Dermis blood vessel endothelial cell (primary cell): ENCODE measurements at regions not wholly inside any gene's neighbourhood (a gene's known extent, or its start where the extent isn't known, plus 50 kb on each side); places are given as distances from the start of the nearest gene placed in this dataset.
"Not testable (repeated sequence)": the region's sequence is repeated elsewhere in the genome, so short reads cannot be mapped to it uniquely, and the experiment has no call there.

ENCODE experiments used
- DNase-seq: peaks from one replicate; pipeline ENCODE4 v3.0.0; 2010

GRCh38 chr10:121138112-121138860 lies 287.1 kb downstream of the WDR11 start:
- DNase-seq: no peak

DNA sequence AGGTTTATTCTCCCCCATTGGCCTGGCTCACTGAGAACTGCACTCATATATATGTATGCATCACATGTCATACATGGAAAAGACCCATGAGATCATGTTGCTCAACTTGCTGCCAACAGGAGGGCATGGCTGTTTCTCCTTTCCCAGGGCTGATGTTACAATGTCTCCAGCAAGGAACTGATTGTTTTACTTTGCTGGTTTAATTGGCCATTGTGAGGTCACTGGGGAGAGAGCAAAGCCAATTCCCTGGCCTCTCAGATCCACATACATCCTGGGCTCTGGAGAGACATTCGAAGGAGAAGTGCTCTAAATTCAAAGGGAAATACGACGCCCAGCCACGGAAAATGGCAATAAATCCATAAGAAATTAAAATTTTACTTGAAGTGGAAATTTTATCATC lies 287.8 kb downstream of the WDR11 start:
- no peak for DNase-seq

- not testable (repeated sequence) for DNase-seq
Observed at GRCh38 chr10:121145802-121146395, 294.7 kb downstream of the WDR11 start.

GRCh38 chr10:121148921-121149320 lies 297.8 kb downstream of the WDR11 start:
- DNase-seq: no peak

GRCh38 chr10:121152033-121152432 lies 300.9 kb downstream of the WDR11 start:
- no peak for DNase-seq

DNA sequence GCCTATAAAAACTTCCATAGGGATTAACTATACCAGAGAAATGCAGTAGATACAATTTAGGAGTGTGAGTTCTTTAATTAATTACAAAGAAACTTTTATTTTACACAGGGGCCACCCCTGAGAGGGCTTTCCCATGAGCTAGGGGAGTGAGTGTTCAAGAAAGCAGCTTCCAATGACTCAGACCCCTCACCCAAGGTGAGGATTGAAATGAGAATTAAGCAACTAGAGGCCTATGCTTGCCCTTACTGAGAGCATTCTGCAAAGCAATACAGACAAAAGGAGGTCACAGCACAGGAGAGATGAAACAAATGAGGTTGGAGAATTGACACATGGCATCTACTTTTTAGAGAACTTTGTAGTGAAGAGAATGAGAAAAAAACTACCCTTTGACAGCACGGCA lies 301.8 kb downstream of the WDR11 start:
- DNase-seq: no peak

GRCh38 chr10:121154310-121154709 lies 303.1 kb downstream of the WDR11 start:
- DNase-seq: no peak

GRCh38 chr10:121154846-121155245 lies 303.7 kb downstream of the WDR11 start:
- no peak for DNase-seq

- DNase-seq: no peak
Observed at GRCh38 chr10:121155742-121156474, 304.7 kb downstream of the WDR11 start.

DNA sequence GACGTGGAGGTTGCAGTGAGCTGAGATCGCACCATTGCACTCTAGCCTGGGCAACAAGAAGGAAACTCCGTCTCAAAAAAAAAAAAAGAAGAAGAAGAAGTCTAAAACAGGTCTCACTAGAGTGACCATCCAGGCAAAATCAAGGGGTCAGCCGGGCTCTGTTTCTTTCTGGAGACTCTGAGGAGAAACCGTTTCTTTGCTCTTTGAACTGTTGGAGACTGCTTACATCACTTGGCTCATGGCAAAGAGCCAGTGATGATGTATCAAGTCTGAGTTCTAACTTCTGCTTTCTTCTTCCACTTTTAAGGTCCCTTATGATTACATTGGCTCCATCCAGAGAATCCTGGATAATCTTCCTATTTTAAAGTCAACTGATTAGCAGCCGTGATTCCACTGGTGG lies 306.8 kb downstream of the WDR11 start:
- DNase-seq: no peak

DNA sequence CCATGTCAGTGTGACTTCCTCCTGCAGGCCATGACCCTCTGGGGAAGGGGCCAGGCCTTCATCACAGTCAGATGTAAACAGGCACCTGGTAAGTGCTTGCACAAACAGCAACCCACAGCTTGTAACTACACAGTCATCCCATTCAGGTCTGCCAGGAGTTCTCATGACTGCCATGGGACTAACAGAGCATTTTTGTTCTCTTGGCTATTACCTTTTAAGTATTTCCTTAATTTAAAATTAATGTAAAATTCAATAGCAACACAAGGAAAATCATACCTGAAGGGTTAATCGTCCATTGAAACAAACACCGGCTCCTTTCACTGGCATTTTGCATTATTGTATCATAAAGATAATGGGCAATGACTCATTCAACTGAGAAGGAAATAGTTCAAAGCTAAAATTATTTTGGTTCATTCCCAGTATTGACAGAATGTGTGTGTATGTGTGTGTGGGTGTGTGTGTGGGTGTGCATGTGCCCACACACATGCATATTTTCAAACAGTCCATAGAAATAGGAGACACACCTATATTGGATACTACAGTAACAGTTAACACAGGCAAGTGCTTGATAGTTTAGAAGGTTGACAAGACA lies 307.9 kb downstream of the WDR11 start:
- DNase-seq: no peak

DNA sequence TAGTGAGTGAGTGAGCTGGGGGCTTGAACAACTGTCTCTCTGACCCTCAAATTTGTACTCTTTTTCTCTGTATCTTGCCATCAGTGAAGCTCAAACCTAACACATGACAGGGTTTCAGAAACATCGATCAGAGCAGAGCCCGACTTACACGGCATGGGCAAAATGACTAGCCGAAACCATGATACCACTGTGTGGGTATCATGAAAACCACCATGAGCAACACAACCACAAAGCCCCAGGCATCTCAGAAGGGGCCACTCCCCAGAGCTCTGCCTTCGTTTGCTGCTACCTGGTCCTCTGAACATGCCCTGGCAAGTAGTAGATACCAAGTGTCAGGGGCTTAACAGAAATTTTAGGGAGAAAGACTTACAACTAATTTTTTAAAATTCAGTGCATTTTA lies 308.5 kb downstream of the WDR11 start:
- DNase-seq: no peak

GRCh38 chr10:121165276-121165675 lies 314.1 kb downstream of the WDR11 start:
- DNase-seq: no peak

GRCh38 chr10:121167534-121168243 lies 316.5 kb downstream of the WDR11 start:
- no peak for DNase-seq

DNA sequence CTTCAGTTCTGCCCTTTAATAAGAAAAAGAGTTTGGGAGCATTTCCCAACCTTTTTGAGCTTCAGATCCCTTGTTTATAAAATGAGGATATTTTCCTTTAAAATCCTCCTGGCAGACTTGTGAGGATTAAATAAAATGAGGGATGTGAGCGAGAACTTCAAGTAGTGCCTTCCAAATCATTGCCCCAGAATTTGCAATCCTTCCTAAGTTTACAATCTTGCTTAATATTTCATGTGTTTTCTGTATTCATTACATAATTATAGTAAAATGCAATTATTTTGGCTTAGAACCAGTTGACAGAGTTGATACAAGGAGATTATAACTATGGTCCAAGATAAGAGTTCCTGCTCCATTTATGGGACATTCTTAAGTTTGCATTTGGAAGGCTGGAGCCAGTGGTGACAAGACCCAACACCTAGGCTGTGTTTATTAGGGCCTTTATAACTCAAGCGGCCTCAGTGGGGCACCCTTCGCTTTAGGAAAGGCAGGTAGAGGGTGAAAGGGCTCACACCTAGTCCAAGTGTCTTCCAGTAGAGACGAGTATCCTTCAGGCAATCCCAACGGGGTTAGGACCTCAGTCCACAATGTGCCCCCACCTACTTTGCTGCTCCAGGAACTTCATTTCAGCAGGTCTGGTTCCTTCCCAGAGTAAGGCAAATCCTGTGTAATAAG lies 317.5 kb downstream of the WDR11 start:
- no peak for DNase-seq

- DNase-seq: no peak
Observed at GRCh38 chr10:121169406-121169805, 318.2 kb downstream of the WDR11 start.

- no peak for DNase-seq
Observed at GRCh38 chr10:121171825-121172787, 320.9 kb downstream of the WDR11 start.

- DNase-seq: no peak
Observed at GRCh38 chr10:121179006-121179405, 327.8 kb downstream of the WDR11 start.

- DNase-seq: no peak
Observed at GRCh38 chr10:121182219-121182618, 331.1 kb downstream of the WDR11 start.

GRCh38 chr10:121183236-121183635 lies 332.1 kb downstream of the WDR11 start:
- no peak for DNase-seq

DNA sequence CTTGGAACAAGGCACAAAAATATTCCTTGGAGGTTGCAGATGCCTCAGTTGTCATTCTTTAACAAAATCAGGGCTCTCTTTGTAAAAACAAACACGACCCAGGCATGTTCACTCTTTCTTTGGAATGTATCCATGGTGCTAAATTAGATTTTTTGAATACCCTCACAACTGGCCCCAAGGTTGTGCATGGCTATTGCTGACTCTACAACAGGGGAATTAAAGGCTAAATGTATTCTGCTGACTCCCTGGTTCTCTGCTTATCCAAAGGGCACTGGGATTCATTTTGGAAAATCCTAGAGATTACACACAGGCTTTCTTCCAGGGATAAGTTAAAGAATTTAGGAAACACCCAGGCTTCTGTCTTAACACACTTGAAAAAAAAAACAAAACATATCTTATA lies 332.5 kb downstream of the WDR11 start:
- no peak for DNase-seq
